ENCODE measurements at regions not wholly inside any gene's neighbourhood (a gene's known extent, or its start where the extent isn't known, plus 50 kb on each side); places are given as distances from the start of the nearest gene placed in this dataset.

- DNase-seq = no peak
These were observed 436.8 kb downstream of the BCL11B start for GRCh38 chr14:98835051-98835824.

GRCh38 chr14:98835825-98836100 is 436.2 kb downstream of the BCL11B start:
- no peak for DNase-seq

GRCh38 chr14:98840091-98840490 is 431.9 kb downstream of the BCL11B start:
- DNase-seq = no peak

GRCh38 chr14:98840511-98840910 is 431.5 kb downstream of the BCL11B start:
- DNase-seq = no peak

GRCh38 chr14:98844456-98844855 is 427.5 kb downstream of the BCL11B start:
- DNase-seq = no peak

- DNase-seq = no peak
These were observed 424.2 kb downstream of the BCL11B start for GRCh38 chr14:98847521-98848468.

- DNase-seq = no peak
These were observed 418.8 kb downstream of the BCL11B start for GRCh38 chr14:98853063-98853729.

GRCh38 chr14:98855926-98856715 is 415.9 kb downstream of the BCL11B start:
- DNase-seq = no peak

- DNase-seq = no peak
These were observed 413.8 kb downstream of the BCL11B start for GRCh38 chr14:98858158-98858557.

GRCh38 chr14:98858561-98858960 is 413.4 kb downstream of the BCL11B start:
- no peak for DNase-seq

GRCh38 chr14:98859301-98859700 is 412.7 kb downstream of the BCL11B start:
- no peak for DNase-seq

- DNase-seq = no peak
These were observed 407.8 kb downstream of the BCL11B start for GRCh38 chr14:98864211-98864610.

GRCh38 chr14:98867146-98867545 is 404.9 kb downstream of the BCL11B start:
- no peak for DNase-seq

GRCh38 chr14:98867726-98868125 is 404.3 kb downstream of the BCL11B start:
- DNase-seq = no peak

GRCh38 chr14:98868866-98869265 is 403.1 kb downstream of the BCL11B start:
- no peak for DNase-seq

- DNase-seq = no peak
These were observed 400.2 kb downstream of the BCL11B start for GRCh38 chr14:98871796-98872195.

GRCh38 chr14:98877065-98877464 is 394.9 kb downstream of the BCL11B start:
- no peak for DNase-seq

- DNase-seq = no peak
These were observed 393.7 kb downstream of the BCL11B start for GRCh38 chr14:98878282-98878681.

- DNase-seq = no peak
These were observed 385.0 kb downstream of the BCL11B start for GRCh38 chr14:98886982-98887381.

GRCh38 chr14:98888281-98888680 is 383.7 kb downstream of the BCL11B start:
- DNase-seq = no peak

GRCh38 chr14:98888927-98889835 is 382.8 kb downstream of the BCL11B start:
- DNase-seq = no peak

- no peak for DNase-seq
These were observed 382.2 kb downstream of the BCL11B start for GRCh38 chr14:98889836-98890185.

Data from COR-L47 (cell line).